Panc1 (cell line): ENCODE measurements at regions not wholly inside any gene's neighbourhood (a gene's known extent, or its start where the extent isn't known, plus 50 kb on each side); places are given as distances from the start of the nearest gene placed in this dataset.

Source experiments
- ATAC-seq: fragments of 200-7000 bp; cut with Tn5 transposase; 2 replicates; pipeline ENCODE4 v1.9.1; 2020; ENCODE audit warnings: mild to moderate bottlenecking, moderate library complexity
- BruUV-seq: library from RNA; stranded (reverse); fragments of 400-500 nt; replicated peaks from 2 replicates; lab custom pipeline; 2021; lab: Mats Ljungman, UMichigan
- CTCF ChIA-PET: fragments of 300-600 bp; sonication (Branson Sonifier 250); formaldehyde crosslinking; loops from one replicate; lab custom pipeline; 2022; ENCODE audit warnings: antibody characterized with exemption; lab: Charles Lee
- POLR2A ChIA-PET: fragments of 300-600 bp; sonication (Branson Sonifier 250); formaldehyde crosslinking; loops from one replicate; lab custom pipeline; 2022; ENCODE audit warnings: antibody characterized with exemption; lab: Charles Lee
- DNase-seq: peaks from one replicate; pipeline ENCODE4 v3.0.0-alpha.2; 2010; ENCODE audit warnings: low read depth, low spot score
- H3K27ac ChIP-seq: 2 replicates; pipeline ENCODE4 v1.5.1; 2011; ENCODE audit warnings: mild to moderate bottlenecking, low read length, inconsistent platforms
- H3K27me3 ChIP-seq: fragments of 200-500 bp; sonication (Bioruptor generic); 2 replicates; pipeline ENCODE4 v1.6.0; 2014; ENCODE audit warnings: low read length, inconsistent platforms; ENCODE audit not compliant: control insufficient read depth, insufficient read depth
- H3K36me3 ChIP-seq: fragments of 200-500 bp; sonication (Bioruptor generic); 2 replicates; pipeline ENCODE4 v1.5.1; 2014; ENCODE audit warnings: inconsistent platforms, mild to moderate bottlenecking, low read length, moderate library complexity; ENCODE audit not compliant: control insufficient read depth, insufficient read depth
- H3K4me1 ChIP-seq: 2 replicates; pipeline ENCODE4 v1.5.1; 2011; ENCODE audit warnings: inconsistent platforms, mild to moderate bottlenecking, low read length, moderate library complexity; ENCODE audit not compliant: control insufficient read depth, insufficient read depth
- H3K4me3 ChIP-seq, 2 experiments: 2 replicates each; pipeline ENCODE4 v1.5.1; 2011 to 2012; ENCODE audit warnings: low read depth in 2 of 2, low read length in 2 of 2, mild to moderate bottlenecking in 2 of 2, inconsistent platforms in 1 of 2, moderate library complexity in 1 of 2
- H3K9me3 ChIP-seq: fragments of 200-500 bp; sonication (Bioruptor generic); 2 replicates; pipeline ENCODE4 v1.5.1; 2014; ENCODE audit warnings: low read depth, mild to moderate bottlenecking, inconsistent platforms, low read length, moderate library complexity; ENCODE audit not compliant: control insufficient read depth, insufficient read depth
- POLR2AphosphoS5 ChIP-seq: IDR thresholded peaks from 2 replicates; pipeline ENCODE4 v1.6.1; 2012; ENCODE audit warnings: mild to moderate bottlenecking, low read depth, low read length, moderate library complexity
- SIN3A ChIP-seq: IDR thresholded peaks from 2 replicates; pipeline ENCODE4 v1.6.1; 2012; ENCODE audit warnings: low read depth, mild to moderate bottlenecking, low read length, moderate library complexity, borderline replicate concordance; ENCODE audit not compliant: insufficient read depth
- TCF7L2 ChIP-seq: IDR thresholded peaks from 2 replicates; pipeline ENCODE4 v1.6.1; 2011; ENCODE audit warnings: mild to moderate bottlenecking, low read depth, low read length, inconsistent platforms
- in situ Hi-C: cut with HindIII; loops from 2 replicates; pipeline ENCODE4 v1.10.0; 2016; ENCODE audit warnings: low sequenced_read_pairs, low pct_unique_long_range_greater_than_20kb
- intact Hi-C: fragments of 100-400 bp; cut with micrococcal nuclease; formaldehyde crosslinking; loops from one replicate; pipeline ENCODE4 v1.10.0; 2022; ENCODE audit not compliant: unreplicated experiment
- TF ChIP-seq, protein P1 (sequence below), 2 experiments: IDR thresholded peaks; 2 replicates each; pipeline ENCODE4 v1.6.1; 2011 to 2012; ENCODE audit warnings: low read depth in 2 of 2, control low read depth in 1 of 2, low read length in 1 of 2, mild to moderate bottlenecking in 1 of 2, moderate library complexity in 1 of 2; ENCODE audit not compliant: insufficient read depth in 1 of 2
- TF ChIP-seq, protein P2 (sequence below): fragments of 450-650 bp; IDR thresholded peaks from 2 replicates; pipeline ENCODE4 v1.5.1; 2017; ENCODE audit warnings: mild to moderate bottlenecking

DNA sequence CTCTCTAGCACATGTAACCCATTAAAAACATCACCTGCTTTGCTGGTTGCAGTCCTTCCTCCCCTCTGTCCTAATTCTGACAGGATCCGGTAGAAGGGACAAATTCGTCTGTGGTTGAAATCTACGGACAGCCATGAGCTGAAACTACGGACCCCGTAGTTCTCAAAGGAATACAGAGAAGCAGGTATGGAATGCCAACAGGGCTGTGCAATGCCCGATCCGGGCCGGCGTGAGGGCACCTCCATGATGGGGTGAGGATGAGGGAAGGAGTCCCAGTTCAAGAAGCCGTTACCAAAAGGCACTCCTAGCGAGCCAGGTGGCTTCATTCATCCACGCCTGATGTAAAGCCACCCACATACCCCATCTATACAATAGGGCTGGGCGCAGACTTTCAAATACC lies 160.0 kb upstream of the NSMCE3 start:
- Histone ChIP-seq H3K9me3 (no peaks in the 10 kb centered on the region), H3K27me3 (no peaks in the 10 kb centered on the region), H3K4me3 (no peak overlapping the region), H3K27ac (no peak overlapping the region), H3K4me1 (no peaks in the 10 kb centered on the region), H3K36me3 (no peaks in the 10 kb centered on the region)
- TF ChIP-seq SIN3A = no peak
- TF ChIP-seq, protein P1, sequence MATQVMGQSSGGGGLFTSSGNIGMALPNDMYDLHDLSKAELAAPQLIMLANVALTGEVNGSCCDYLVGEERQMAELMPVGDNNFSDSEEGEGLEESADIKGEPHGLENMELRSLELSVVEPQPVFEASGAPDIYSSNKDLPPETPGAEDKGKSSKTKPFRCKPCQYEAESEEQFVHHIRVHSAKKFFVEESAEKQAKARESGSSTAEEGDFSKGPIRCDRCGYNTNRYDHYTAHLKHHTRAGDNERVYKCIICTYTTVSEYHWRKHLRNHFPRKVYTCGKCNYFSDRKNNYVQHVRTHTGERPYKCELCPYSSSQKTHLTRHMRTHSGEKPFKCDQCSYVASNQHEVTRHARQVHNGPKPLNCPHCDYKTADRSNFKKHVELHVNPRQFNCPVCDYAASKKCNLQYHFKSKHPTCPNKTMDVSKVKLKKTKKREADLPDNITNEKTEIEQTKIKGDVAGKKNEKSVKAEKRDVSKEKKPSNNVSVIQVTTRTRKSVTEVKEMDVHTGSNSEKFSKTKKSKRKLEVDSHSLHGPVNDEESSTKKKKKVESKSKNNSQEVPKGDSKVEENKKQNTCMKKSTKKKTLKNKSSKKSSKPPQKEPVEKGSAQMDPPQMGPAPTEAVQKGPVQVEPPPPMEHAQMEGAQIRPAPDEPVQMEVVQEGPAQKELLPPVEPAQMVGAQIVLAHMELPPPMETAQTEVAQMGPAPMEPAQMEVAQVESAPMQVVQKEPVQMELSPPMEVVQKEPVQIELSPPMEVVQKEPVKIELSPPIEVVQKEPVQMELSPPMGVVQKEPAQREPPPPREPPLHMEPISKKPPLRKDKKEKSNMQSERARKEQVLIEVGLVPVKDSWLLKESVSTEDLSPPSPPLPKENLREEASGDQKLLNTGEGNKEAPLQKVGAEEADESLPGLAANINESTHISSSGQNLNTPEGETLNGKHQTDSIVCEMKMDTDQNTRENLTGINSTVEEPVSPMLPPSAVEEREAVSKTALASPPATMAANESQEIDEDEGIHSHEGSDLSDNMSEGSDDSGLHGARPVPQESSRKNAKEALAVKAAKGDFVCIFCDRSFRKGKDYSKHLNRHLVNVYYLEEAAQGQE (IDR thresholded peaks at IDR 0.05; ENCODE audit: insufficient read depth in 1 of 2, low read depth in 2 of 2, low read length in 1 of 2) = no peak
- TF ChIP-seq TCF7L2 = no peak
- no peak for TF ChIP-seq POLR2AphosphoS5
- TF ChIP-seq, protein P2, sequence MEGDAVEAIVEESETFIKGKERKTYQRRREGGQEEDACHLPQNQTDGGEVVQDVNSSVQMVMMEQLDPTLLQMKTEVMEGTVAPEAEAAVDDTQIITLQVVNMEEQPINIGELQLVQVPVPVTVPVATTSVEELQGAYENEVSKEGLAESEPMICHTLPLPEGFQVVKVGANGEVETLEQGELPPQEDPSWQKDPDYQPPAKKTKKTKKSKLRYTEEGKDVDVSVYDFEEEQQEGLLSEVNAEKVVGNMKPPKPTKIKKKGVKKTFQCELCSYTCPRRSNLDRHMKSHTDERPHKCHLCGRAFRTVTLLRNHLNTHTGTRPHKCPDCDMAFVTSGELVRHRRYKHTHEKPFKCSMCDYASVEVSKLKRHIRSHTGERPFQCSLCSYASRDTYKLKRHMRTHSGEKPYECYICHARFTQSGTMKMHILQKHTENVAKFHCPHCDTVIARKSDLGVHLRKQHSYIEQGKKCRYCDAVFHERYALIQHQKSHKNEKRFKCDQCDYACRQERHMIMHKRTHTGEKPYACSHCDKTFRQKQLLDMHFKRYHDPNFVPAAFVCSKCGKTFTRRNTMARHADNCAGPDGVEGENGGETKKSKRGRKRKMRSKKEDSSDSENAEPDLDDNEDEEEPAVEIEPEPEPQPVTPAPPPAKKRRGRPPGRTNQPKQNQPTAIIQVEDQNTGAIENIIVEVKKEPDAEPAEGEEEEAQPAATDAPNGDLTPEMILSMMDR = no peak
- no peak for DNase-seq
- BruUV-seq = no TSS peak
- in situ Hi-C loops (no loop called here), intact Hi-C loops (no loop called here)
- ATAC-seq = no peak
- ChIA-PET POLR2A (no interaction called here), CTCF (no interaction called here)

DNA sequence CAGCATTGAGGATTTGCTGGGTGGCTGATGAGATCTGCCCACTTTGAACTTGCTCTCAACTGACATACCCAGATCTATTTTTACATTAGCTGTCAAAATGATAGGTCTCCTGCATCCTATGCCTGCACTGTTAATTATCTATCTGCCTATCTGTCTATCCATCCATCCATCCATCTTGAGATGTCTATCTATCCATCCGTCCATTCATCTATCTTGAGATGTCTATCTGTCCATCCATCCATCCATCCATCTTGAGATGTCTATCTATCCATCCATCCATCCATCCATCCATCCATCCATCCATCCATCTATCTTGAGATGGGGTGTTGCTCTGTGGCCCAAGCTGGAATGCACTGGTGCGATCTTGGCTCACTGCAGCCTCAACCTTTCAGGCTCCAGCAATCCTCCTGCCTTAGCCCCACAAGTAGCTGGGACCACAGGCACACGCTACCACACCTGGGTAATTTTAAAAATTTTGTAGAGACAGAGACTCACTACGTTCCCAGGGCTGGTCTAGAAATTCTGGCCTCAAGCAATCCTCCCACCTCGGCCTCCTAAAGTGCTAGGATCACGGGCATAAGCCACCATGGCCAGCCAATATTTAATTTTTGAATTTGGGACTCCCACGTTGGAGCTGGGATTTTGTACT lies 159.4 kb upstream of the NSMCE3 start:
- no peak for DNase-seq
- H3K4me1 ChIP-seq = no peaks in the 10 kb centered on the region
- H3K27me3 ChIP-seq = no peaks in the 10 kb centered on the region
- intact Hi-C loops = no loop called here
- no peak overlapping the region for H3K27ac ChIP-seq
- H3K36me3 ChIP-seq = no peaks in the 10 kb centered on the region
- no peak for ATAC-seq
- no peak overlapping the region for H3K4me3 ChIP-seq
- ChIA-PET CTCF (no interaction called here), POLR2A (no interaction called here)
- H3K9me3 ChIP-seq = no peaks in the 10 kb centered on the region
- in situ Hi-C loops = no loop called here
- TF ChIP-seq, protein P2 = no peak
- TF ChIP-seq POLR2AphosphoS5 = no peak
- no TSS peak for BruUV-seq
